GM18498 (cell line): ENCODE measurements at regions not wholly inside any gene's neighbourhood (a gene's known extent, or its start where the extent isn't known, plus 50 kb on each side); places are given as distances from the start of the nearest gene placed in this dataset.

Experiments
- ATAC-seq: cut with Tn5 transposase; IDR thresholded peaks from one replicate; pipeline ENCODE4 v1.9.1; 2021; ENCODE audit warnings: mild to moderate bottlenecking, moderate library complexity; ENCODE audit not compliant: unreplicated experiment

GRCh38 chr3:16102187-16102561 is 72.3 kb upstream of the GALNT15 start:
- no peak for ATAC-seq

- no peak for ATAC-seq
Observed at GRCh38 chr3:16102905-16103364, 71.5 kb upstream of the GALNT15 start.

GRCh38 chr3:16103472-16103871 is 71.0 kb upstream of the GALNT15 start:
- ATAC-seq = no peak

GRCh38 chr3:16104156-16104555 is 70.3 kb upstream of the GALNT15 start:
- no peak for ATAC-seq

GRCh38 chr3:16106050-16106449 is 68.4 kb upstream of the GALNT15 start:
- ATAC-seq = no peak

GRCh38 chr3:16108424-16108823 is 66.1 kb upstream of the GALNT15 start:
- ATAC-seq = no peak

GRCh38 chr3:16109929-16110328 is 64.6 kb upstream of the GALNT15 start:
- ATAC-seq = no peak

GRCh38 chr3:16112910-16113504 is 61.5 kb upstream of the GALNT15 start:
- no peak for ATAC-seq

GRCh38 chr3:16113704-16114103 is 60.8 kb upstream of the GALNT15 start:
- ATAC-seq = no peak

- no peak for ATAC-seq
Observed at GRCh38 chr3:16114429-16114828, 60.1 kb upstream of the GALNT15 start.

- no peak for ATAC-seq
Observed at GRCh38 chr3:16114930-16115329, 59.5 kb upstream of the GALNT15 start.

- ATAC-seq = no peak
Observed at GRCh38 chr3:16118396-16118795, 56.1 kb upstream of the GALNT15 start.

GRCh38 chr3:16119887-16120286 is 54.6 kb upstream of the GALNT15 start:
- no peak for ATAC-seq

- no peak for ATAC-seq
Observed at GRCh38 chr3:16121391-16121790, 53.1 kb upstream of the GALNT15 start.

GRCh38 chr3:16122155-16122554 is 52.3 kb upstream of the GALNT15 start:
- no peak for ATAC-seq

GRCh38 chr3:16122661-16123060 is 51.8 kb upstream of the GALNT15 start:
- ATAC-seq = no peak

- ATAC-seq = no peak
Observed at GRCh38 chr3:16124636-16125035, 49.8 kb upstream of the GALNT15 start.
